ENCODE measurements at regions not wholly inside any gene's neighbourhood (a gene's known extent, or its start where the extent isn't known, plus 50 kb on each side); places are given as distances from the start of the nearest gene placed in this dataset.

- DNase-seq (ENCODE audit: extremely low read depth, low read depth) = no peak
- TF ChIP-seq CTCF (IDR thresholded peaks at IDR 0.05; ENCODE audit: low read depth, low read length) = no peak
Measured at GRCh38 chr11:21865541-21865940, 327.3 kb upstream of the ANO5 start.

GRCh38 chr11:21866781-21867180 lies 326.1 kb upstream of the ANO5 start:
- DNase-seq (ENCODE audit: extremely low read depth, low read depth) = no peak
- TF ChIP-seq CTCF (IDR thresholded peaks at IDR 0.05; ENCODE audit: low read depth, low read length) = no peak

- TF ChIP-seq CTCF (IDR thresholded peaks at IDR 0.05; ENCODE audit: low read depth, low read length) = no peak
- no peak for DNase-seq (ENCODE audit: extremely low read depth, low read depth)
Measured at GRCh38 chr11:21877151-21877550, 315.7 kb upstream of the ANO5 start.

- DNase-seq (ENCODE audit: extremely low read depth, low read depth) = no peak
- no peak for TF ChIP-seq CTCF (IDR thresholded peaks at IDR 0.05; ENCODE audit: low read depth, low read length)
Measured at GRCh38 chr11:21883354-21883753, 309.5 kb upstream of the ANO5 start.

GRCh38 chr11:21888814-21889213 lies 304.1 kb upstream of the ANO5 start:
- no peak for TF ChIP-seq CTCF (IDR thresholded peaks at IDR 0.05; ENCODE audit: low read depth, low read length)
- no peak for DNase-seq (ENCODE audit: extremely low read depth, low read depth)

GRCh38 chr11:21892736-21893564 lies 299.9 kb upstream of the ANO5 start:
- no peak for TF ChIP-seq CTCF (IDR thresholded peaks at IDR 0.05; ENCODE audit: low read depth, low read length)
- no peak for DNase-seq (ENCODE audit: extremely low read depth, low read depth)

GRCh38 chr11:21893565-21893867 lies 299.4 kb upstream of the ANO5 start:
- TF ChIP-seq CTCF (IDR thresholded peaks at IDR 0.05; ENCODE audit: low read depth, low read length) = no peak

More at GRCh38 chr11:21893565-21893867, 299.4 kb upstream of the ANO5 start:
- no peak for DNase-seq (ENCODE audit: extremely low read depth, low read depth)

All from AG09319 (cell line).